22Rv1 (cell line): ENCODE measurements at regions not wholly inside any gene's neighbourhood (a gene's known extent, or its start where the extent isn't known, plus 50 kb on each side); places are given as distances from the start of the nearest gene placed in this dataset.

Source experiments
- ZFX ChIP-seq: fragments of 450-650 bp; IDR thresholded peaks from 2 replicates; pipeline ENCODE4 v1.6.1; 2017; ENCODE audit warnings: antibody characterized with exemption, borderline replicate concordance
- TF ChIP-seq, protein P1 (sequence below): fragments of 450-650 bp; IDR thresholded peaks from 2 replicates; pipeline ENCODE4 v1.5.1; 2017; ENCODE audit warnings: mild to moderate bottlenecking

DNA sequence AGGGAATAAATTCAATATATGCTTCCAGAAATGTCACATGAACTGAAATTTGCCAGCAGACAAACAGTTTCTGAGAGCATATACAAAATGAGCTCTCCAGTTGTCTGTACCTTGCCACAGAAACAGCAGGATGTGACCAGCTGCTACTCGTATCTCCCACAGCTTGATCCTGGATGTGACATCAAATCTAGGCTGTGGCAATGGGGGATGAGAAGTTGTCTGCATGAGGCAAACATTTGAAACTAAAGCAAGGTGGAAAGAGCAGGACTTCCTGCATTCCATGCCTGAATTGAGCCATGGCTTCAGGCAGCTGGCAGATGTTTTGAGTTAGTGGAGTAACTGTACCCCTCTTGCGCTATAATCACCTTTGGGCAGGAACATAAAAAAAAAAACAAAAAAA lies 1724.0 kb downstream of the RPA4 start:
- TF ChIP-seq, protein P1, sequence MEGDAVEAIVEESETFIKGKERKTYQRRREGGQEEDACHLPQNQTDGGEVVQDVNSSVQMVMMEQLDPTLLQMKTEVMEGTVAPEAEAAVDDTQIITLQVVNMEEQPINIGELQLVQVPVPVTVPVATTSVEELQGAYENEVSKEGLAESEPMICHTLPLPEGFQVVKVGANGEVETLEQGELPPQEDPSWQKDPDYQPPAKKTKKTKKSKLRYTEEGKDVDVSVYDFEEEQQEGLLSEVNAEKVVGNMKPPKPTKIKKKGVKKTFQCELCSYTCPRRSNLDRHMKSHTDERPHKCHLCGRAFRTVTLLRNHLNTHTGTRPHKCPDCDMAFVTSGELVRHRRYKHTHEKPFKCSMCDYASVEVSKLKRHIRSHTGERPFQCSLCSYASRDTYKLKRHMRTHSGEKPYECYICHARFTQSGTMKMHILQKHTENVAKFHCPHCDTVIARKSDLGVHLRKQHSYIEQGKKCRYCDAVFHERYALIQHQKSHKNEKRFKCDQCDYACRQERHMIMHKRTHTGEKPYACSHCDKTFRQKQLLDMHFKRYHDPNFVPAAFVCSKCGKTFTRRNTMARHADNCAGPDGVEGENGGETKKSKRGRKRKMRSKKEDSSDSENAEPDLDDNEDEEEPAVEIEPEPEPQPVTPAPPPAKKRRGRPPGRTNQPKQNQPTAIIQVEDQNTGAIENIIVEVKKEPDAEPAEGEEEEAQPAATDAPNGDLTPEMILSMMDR = no peak
- no peak for TF ChIP-seq ZFX
